PC-3 (cell line): ENCODE measurements at regions not wholly inside any gene's neighbourhood (a gene's known extent, or its start where the extent isn't known, plus 50 kb on each side); places are given as distances from the start of the nearest gene placed in this dataset.

Experiments used
- CTCF ChIP-seq: fragments of 300-600 bp; sonication (generic); conservative IDR thresholded peaks from 2 replicates; pipeline ENCODE4 v1.5.1; 2017; ENCODE audit warnings: antibody characterized with exemption, low read depth, mild to moderate bottlenecking, low read length
- EZH2 ChIP-seq: fragments of 300-600 bp; sonication (generic); IDR thresholded peaks from one replicate; pipeline ENCODE4 v1.6.1; 2017; ENCODE audit warnings: antibody characterized with exemption, mild to moderate bottlenecking, low read length; ENCODE audit not compliant: unreplicated experiment

GRCh38 chr11:24249921-24250320 is 246.9 kb upstream of the LUZP2 start:
- no peak for TF ChIP-seq CTCF
- no peak for TF ChIP-seq EZH2
